ENCODE measurements at regions not wholly inside any gene's neighbourhood (a gene's known extent, or its start where the extent isn't known, plus 50 kb on each side); places are given as distances from the start of the nearest gene placed in this dataset.
"Not testable (repeated sequence)": the region's sequence is repeated elsewhere in the genome, so short reads cannot be mapped to it uniquely, and the experiment has no call there.

DNA sequence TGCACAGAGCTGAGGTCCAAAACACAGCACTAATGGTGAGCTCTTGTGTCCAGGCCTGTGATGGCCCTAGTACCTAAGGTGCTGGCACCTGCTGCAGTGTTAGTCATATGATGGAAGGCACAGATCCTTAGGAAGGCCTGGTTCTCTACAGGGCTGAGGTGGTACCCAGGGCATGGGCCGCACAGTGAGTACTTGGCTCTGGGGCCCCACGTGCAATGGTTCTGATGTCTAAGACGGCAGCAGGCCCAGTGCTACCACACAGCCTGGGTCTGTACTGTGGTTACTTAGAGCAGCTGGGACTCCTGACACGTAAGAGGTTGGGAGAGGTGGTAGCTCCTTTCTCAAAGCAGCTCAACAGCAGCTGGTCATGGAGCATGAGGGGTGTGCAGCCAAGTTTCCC, 70.6 kb upstream of the MAGI2 start:
- Histone ChIP-seq H3K4me1 (ENCODE audit: insufficient read depth, low read length) (peaks cover 8% of the 10 kb centered on the region; the same call in 1 of the 2 replicates), H3K36me3 (ENCODE audit: insufficient read depth, low read depth, low read length) (no peaks in the 10 kb centered on the region), H3K4me3 (ENCODE audit: low read length) (no peak overlapping the region), H3K9me3 (ENCODE audit: insufficient read depth, low read depth, low read length) (no peaks in the 10 kb centered on the region), H3K9ac (ENCODE audit: low read depth, low read length) (no peak overlapping the region), H3K27me3 (ENCODE audit: insufficient read depth, low read length) (no peaks in the 10 kb centered on the region), H3K27ac (ENCODE audit: low read length) (no peak overlapping the region)

GRCh38 chr7:79523436-79523835, 70.0 kb upstream of the MAGI2 start:
- Histone ChIP-seq H3K4me3 (ENCODE audit: low read length) (no peak overlapping the region), H3K36me3 (ENCODE audit: insufficient read depth, low read depth, low read length) (no peaks in the 10 kb centered on the region), H3K27ac (ENCODE audit: low read length) (no peak overlapping the region), H3K9me3 (ENCODE audit: insufficient read depth, low read depth, low read length) (no peaks in the 10 kb centered on the region), H3K9ac (ENCODE audit: low read depth, low read length) (no peak overlapping the region), H3K27me3 (ENCODE audit: insufficient read depth, low read length) (no peaks in the 10 kb centered on the region), H3K4me1 (ENCODE audit: insufficient read depth, low read length) (peaks cover 1% of the 10 kb centered on the region; the same call in 1 of the 2 replicates)

DNA sequence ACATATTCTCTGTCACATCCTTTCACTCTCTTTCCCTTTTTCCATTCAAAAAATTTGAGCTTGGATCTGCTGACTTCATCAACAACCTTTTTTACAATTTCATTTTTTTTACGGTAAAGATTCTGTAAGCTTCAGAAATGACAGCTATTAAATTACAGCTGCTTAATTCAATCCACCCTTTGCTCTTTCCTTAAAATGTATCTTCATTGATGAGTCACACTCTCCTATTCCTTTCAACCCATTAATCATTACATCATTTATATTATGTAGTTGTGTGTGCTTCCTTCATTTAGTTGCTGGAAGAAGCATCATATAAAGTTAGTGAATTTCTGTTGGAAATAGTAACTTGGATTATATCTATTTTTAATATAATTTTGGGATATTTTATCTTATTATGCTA, 67.1 kb upstream of the MAGI2 start:
- Histone ChIP-seq H3K4me3 (ENCODE audit: low read length) (no peak overlapping the region), H3K36me3 (ENCODE audit: insufficient read depth, low read depth, low read length) (no peaks in the 10 kb centered on the region), H3K4me1 (ENCODE audit: insufficient read depth, low read length) (no peaks in the 10 kb centered on the region), H3K27ac (ENCODE audit: low read length) (no peak overlapping the region), H3K9ac (ENCODE audit: low read depth, low read length) (no peak overlapping the region), H3K27me3 (ENCODE audit: insufficient read depth, low read length) (no peaks in the 10 kb centered on the region), H3K9me3 (ENCODE audit: insufficient read depth, low read depth, low read length) (no peaks in the 10 kb centered on the region)

GRCh38 chr7:79515358-79515757, 61.9 kb upstream of the MAGI2 start:
- Histone ChIP-seq H3K9ac (ENCODE audit: low read depth, low read length) (no peak overlapping the region), H3K4me3 (ENCODE audit: low read length) (no peak overlapping the region), H3K27ac (ENCODE audit: low read length) (no peak overlapping the region), H3K9me3 (ENCODE audit: insufficient read depth, low read depth, low read length) (no peaks in the 10 kb centered on the region), H3K4me1 (ENCODE audit: insufficient read depth, low read length) (0 out of 2 replicates have a peak, but pooled peaks cover 4% of the 10 kb centered on the region), H3K27me3 (ENCODE audit: insufficient read depth, low read length) (no peaks in the 10 kb centered on the region), H3K36me3 (ENCODE audit: insufficient read depth, low read depth, low read length) (no peaks in the 10 kb centered on the region)

- Histone ChIP-seq H3K4me1 (ENCODE audit: insufficient read depth, low read length) (0 out of 2 replicates have a peak, but pooled peaks cover 4% of the 10 kb centered on the region), H3K27ac (ENCODE audit: low read length) (no peak overlapping the region), H3K4me3 (ENCODE audit: low read length) (no peak overlapping the region), H3K36me3 (ENCODE audit: insufficient read depth, low read depth, low read length) (no peaks in the 10 kb centered on the region), H3K27me3 (ENCODE audit: insufficient read depth, low read length) (no peaks in the 10 kb centered on the region), H3K9ac (ENCODE audit: low read depth, low read length) (no peak overlapping the region), H3K9me3 (ENCODE audit: insufficient read depth, low read depth, low read length) (no peaks in the 10 kb centered on the region)
Measured at GRCh38 chr7:79513261-79513660, 59.8 kb upstream of the MAGI2 start.

- Histone ChIP-seq H3K27me3 (ENCODE audit: insufficient read depth, low read length) (no peaks in the 10 kb centered on the region), H3K27ac (ENCODE audit: low read length) (no peak overlapping the region), H3K9me3 (ENCODE audit: insufficient read depth, low read depth, low read length) (no peaks in the 10 kb centered on the region), H3K9ac (ENCODE audit: low read depth, low read length) (no peak overlapping the region), H3K4me3 (ENCODE audit: low read length) (no peak overlapping the region), H3K36me3 (ENCODE audit: insufficient read depth, low read depth, low read length) (no peaks in the 10 kb centered on the region), H3K4me1 (ENCODE audit: insufficient read depth, low read length) (peaks cover 4% of the 10 kb centered on the region; the same call in 1 of the 2 replicates)
Measured at GRCh38 chr7:79512261-79512660, 58.8 kb upstream of the MAGI2 start.

GRCh38 chr7:79511056-79511455, 57.6 kb upstream of the MAGI2 start:
- H3K9ac ChIP-seq (ENCODE audit: low read depth, low read length); H3K4me1 ChIP-seq (ENCODE audit: insufficient read depth, low read length); H3K27ac ChIP-seq (ENCODE audit: low read length); H3K4me3 ChIP-seq (ENCODE audit: low read length); H3K27me3 ChIP-seq (ENCODE audit: insufficient read depth, low read length); H3K36me3 ChIP-seq (ENCODE audit: insufficient read depth, low read depth, low read length); H3K9me3 ChIP-seq (ENCODE audit: insufficient read depth, low read depth, low read length): not testable (repeated sequence)

DNA sequence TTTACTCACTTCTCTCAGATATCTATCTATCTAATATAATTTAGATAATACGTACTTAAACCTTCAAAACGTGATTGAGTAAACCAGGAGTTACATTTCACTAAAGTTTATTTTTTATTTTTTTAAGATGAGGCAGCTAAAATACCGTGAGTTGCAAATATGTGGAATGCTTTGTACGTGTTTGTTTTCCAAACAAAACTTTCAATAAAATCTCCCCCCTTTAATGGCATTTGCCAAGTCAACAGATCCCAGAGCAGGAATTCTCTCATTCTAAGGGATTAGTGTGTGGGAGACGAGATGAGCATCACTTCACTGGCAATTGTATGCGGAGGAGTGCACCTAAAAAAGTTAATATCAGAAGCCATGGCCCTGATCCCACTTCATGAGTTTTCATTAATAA, 53.7 kb upstream of the MAGI2 start:
- Histone ChIP-seq H3K9me3 (ENCODE audit: insufficient read depth, low read depth, low read length) (no peaks in the 10 kb centered on the region), H3K9ac (ENCODE audit: low read depth, low read length) (no peak overlapping the region), H3K36me3 (ENCODE audit: insufficient read depth, low read depth, low read length) (no peaks in the 10 kb centered on the region), H3K4me1 (ENCODE audit: insufficient read depth, low read length) (peaks cover 8% of the 10 kb centered on the region; the same call in 1 of the 2 replicates), H3K4me3 (ENCODE audit: low read length) (no peak overlapping the region), H3K27ac (ENCODE audit: low read length) (no peak overlapping the region), H3K27me3 (ENCODE audit: insufficient read depth, low read length) (no peaks in the 10 kb centered on the region)

- Histone ChIP-seq H3K4me1 (ENCODE audit: insufficient read depth, low read length) (peaks cover 8% of the 10 kb centered on the region; the same call in 1 of the 2 replicates), H3K27me3 (ENCODE audit: insufficient read depth, low read length) (no peaks in the 10 kb centered on the region), H3K36me3 (ENCODE audit: insufficient read depth, low read depth, low read length) (no peaks in the 10 kb centered on the region), H3K9me3 (ENCODE audit: insufficient read depth, low read depth, low read length) (no peaks in the 10 kb centered on the region), H3K4me3 (ENCODE audit: low read length) (no peak overlapping the region), H3K27ac (ENCODE audit: low read length) (no peak overlapping the region), H3K9ac (ENCODE audit: low read depth, low read length) (no peak overlapping the region)
Measured at GRCh38 chr7:79506481-79506880, 53.0 kb upstream of the MAGI2 start.

- H3K4me3 ChIP-seq (ENCODE audit: low read length), result no peak overlapping the region
- H3K27ac ChIP-seq (ENCODE audit: low read length), result peak overlapping the region; percentile 40
- H3K9ac ChIP-seq (ENCODE audit: low read depth, low read length), result 0 out of 2 replicates have a peak overlapping the region, but pooled peaks have one; percentile 39
- H3K9me3 ChIP-seq (ENCODE audit: insufficient read depth, low read depth, low read length), result no peaks in the 10 kb centered on the region
- H3K4me1 ChIP-seq (ENCODE audit: insufficient read depth, low read length), result peaks cover 8% of the 10 kb centered on the region; the same call in 1 of the 2 replicates
- H3K36me3 ChIP-seq (ENCODE audit: insufficient read depth, low read depth, low read length), result no peaks in the 10 kb centered on the region
- no peaks in the 10 kb centered on the region for H3K27me3 ChIP-seq (ENCODE audit: insufficient read depth, low read length)
Measured at GRCh38 chr7:79504607-79505389, 51.3 kb upstream of the MAGI2 start.
